Fibroblast of villous mesenchyme (primary cell): ENCODE measurements at regions not wholly inside any gene's neighbourhood (a gene's known extent, or its start where the extent isn't known, plus 50 kb on each side); places are given as distances from the start of the nearest gene placed in this dataset.

Experiments used
- DNase-seq: peaks from one replicate; pipeline ENCODE4 v3.0.0-alpha.2; 2010; ENCODE audit warnings: low read depth
- H3K4me3 ChIP-seq: 2 replicates; pipeline ENCODE4 v1.5.1; 2011; ENCODE audit warnings: low read depth, mild to moderate bottlenecking, low read length
- CTCF ChIP-seq: IDR thresholded peaks from 2 replicates; pipeline ENCODE4 v1.5.1; 2012; ENCODE audit warnings: low read depth, mild to moderate bottlenecking, low read length; ENCODE audit not compliant: insufficient read depth

DNA sequence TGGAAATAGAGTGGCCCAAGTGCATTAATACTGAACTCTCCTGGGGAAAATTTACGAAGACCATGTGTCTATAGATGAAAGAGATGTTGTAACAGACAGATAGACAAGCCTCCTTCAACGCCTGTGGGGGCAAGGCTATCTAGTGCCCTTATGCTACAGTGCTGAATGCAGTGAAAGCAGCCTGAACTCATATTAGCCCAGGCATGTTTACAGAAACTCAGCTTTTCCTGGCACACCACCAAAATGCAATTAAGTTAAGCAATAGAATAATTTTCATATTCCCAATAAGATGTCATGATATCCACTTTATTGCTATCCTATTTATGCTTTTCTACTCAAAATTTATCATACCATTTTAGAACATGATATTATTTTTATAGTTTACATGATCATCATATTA, 277.0 kb downstream of the DIRAS2 start:
- DNase-seq = no peak
- TF ChIP-seq CTCF = no peak
- H3K4me3 ChIP-seq = no peak overlapping the region

- no peak overlapping the region for H3K4me3 ChIP-seq
- TF ChIP-seq CTCF = no peak
- DNase-seq = no peak
These were observed 274.4 kb downstream of the DIRAS2 start for GRCh38 chr9:90368241-90368640.

DNA sequence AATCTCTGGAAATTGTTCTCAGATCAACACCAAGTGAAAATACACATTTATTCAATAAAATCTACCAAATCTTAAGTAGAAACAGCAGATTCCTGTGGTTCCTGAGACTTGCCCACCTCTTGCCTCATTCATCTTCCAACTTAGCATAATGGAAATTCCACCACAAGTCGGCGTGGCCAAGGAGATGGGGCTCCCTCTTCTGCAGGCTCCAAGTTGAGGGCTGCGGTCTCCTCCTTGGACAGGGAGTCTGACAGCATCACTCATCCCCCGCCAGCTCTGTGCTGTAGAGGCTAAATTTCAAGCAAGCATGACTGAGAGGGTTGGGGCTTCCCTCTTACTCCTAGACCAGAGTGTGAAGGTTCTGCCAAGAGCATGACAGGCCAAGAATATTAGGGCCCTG, 273.7 kb downstream of the DIRAS2 start:
- no peak for DNase-seq
- TF ChIP-seq CTCF = no peak
- no peak overlapping the region for H3K4me3 ChIP-seq

- DNase-seq = no peak
- no peak for TF ChIP-seq CTCF
- H3K4me3 ChIP-seq = no peak overlapping the region
These were observed 262.9 kb downstream of the DIRAS2 start for GRCh38 chr9:90379771-90380170.

- DNase-seq = no peak
- TF ChIP-seq CTCF = no peak
- no peak overlapping the region for H3K4me3 ChIP-seq
These were observed 257.5 kb downstream of the DIRAS2 start for GRCh38 chr9:90385146-90385545.

DNA sequence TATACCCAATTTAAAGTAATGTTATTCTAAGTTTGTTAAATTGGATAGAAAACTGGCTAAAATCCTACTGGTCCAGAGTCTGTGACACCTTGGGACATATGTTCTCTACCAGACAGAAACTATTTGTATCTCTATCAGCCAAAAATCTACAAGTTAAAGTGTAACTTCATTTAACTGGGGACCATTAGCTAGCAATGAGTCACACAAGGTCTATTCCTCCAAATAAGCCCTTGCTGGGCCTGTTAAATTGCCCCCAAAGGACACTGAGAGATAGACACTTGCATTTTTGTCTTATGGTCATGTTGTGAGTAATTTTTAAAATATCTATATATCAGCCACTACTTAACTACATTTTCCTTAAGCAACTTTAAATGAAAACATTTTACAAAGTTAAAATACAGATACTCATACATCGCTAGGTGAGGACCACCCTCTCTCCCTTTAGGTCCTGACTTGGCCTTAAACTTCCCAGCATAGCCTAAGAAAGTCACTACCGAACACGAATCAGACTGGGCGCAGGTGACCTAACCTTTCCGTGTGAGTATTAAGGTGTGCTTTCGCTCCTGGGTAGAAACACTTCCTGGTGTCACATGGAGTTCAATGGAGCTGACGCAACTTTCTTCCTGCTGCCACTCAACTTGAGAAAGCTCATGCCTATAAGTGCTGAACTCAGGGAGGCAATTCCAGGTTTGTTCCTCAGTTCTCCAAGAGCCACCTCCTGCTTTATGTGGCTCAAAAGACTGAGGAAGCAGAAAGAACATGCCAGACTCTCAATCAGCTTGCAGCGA, 249.1 kb downstream of the DIRAS2 start:
- H3K4me3 ChIP-seq = no peak overlapping the region
- DNase-seq = no peak
- no peak for TF ChIP-seq CTCF

GRCh38 chr9:90394871-90395270, 247.8 kb downstream of the DIRAS2 start:
- no peak for TF ChIP-seq CTCF
- no peak for DNase-seq
- no peak overlapping the region for H3K4me3 ChIP-seq
